ENCODE measurements at regions not wholly inside any gene's neighbourhood (a gene's known extent, or its start where the extent isn't known, plus 50 kb on each side); places are given as distances from the start of the nearest gene placed in this dataset.

- no peak overlapping the region for H3K4me3 ChIP-seq (replicated peaks in 1 of 3; ENCODE audit: insufficient read depth in 1 of 3, low read depth in 1 of 3, low read length in 3 of 3)
- no peaks in the 10 kb centered on the region for H4K20me1 ChIP-seq (replicated peaks; ENCODE audit: control insufficient read depth, extremely low read depth, insufficient read depth, low read length)
- TF ChIP-seq MAX (IDR thresholded peaks at IDR 0.05; ENCODE audit: insufficient read depth, insufficient read length) (no peak), EZH2 (IDR thresholded peaks at IDR 0.05; ENCODE audit: borderline replicate concordance, low read depth, low read length, severe bottlenecking) (no peak), JUN (IDR thresholded peaks at IDR 0.05; ENCODE audit: borderline replicate concordance, insufficient read depth, insufficient read length, low read depth) (no peak), MYC (IDR thresholded peaks at IDR 0.05; ENCODE audit: low read depth, low read length) (no peak), GATA2 (IDR thresholded peaks at IDR 0.05; ENCODE audit: insufficient read depth, insufficient read length, low read depth, low read length) (no peak), POLR2A (IDR thresholded peaks at IDR 0.05; ENCODE audit: low read depth, low read length) (no peak), POLR2AphosphoS5 (IDR thresholded peaks at IDR 0.05; ENCODE audit: insufficient read depth, low read depth, low read length) (no peak), FOS (IDR thresholded peaks at IDR 0.05; ENCODE audit: borderline replicate concordance, insufficient read depth, low read length) (no peak)
- TF ChIP-seq, protein P1, sequence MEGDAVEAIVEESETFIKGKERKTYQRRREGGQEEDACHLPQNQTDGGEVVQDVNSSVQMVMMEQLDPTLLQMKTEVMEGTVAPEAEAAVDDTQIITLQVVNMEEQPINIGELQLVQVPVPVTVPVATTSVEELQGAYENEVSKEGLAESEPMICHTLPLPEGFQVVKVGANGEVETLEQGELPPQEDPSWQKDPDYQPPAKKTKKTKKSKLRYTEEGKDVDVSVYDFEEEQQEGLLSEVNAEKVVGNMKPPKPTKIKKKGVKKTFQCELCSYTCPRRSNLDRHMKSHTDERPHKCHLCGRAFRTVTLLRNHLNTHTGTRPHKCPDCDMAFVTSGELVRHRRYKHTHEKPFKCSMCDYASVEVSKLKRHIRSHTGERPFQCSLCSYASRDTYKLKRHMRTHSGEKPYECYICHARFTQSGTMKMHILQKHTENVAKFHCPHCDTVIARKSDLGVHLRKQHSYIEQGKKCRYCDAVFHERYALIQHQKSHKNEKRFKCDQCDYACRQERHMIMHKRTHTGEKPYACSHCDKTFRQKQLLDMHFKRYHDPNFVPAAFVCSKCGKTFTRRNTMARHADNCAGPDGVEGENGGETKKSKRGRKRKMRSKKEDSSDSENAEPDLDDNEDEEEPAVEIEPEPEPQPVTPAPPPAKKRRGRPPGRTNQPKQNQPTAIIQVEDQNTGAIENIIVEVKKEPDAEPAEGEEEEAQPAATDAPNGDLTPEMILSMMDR (IDR thresholded peaks at IDR 0.05; ENCODE audit: extremely low read depth in 1 of 2, insufficient read depth in 1 of 2, low read depth in 1 of 2, low read length in 2 of 2): no peak
- H3K9me3 ChIP-seq (replicated peaks; ENCODE audit: control insufficient read depth, insufficient read depth, low read length): no peaks in the 10 kb centered on the region
- DNase-seq (ENCODE audit: low read depth, low spot score): no peak
- FAIRE-seq: no peak
- no peak overlapping the region for H2AFZ ChIP-seq (ENCODE audit: low read depth, low read length)
- no peak overlapping the region for H3K9ac ChIP-seq (replicated peaks; ENCODE audit: extremely low read depth, insufficient read depth, low read length)
- intact Hi-C loops (cut with micrococcal nuclease) (no loop called here), dilution Hi-C loops (cut with MboI; ENCODE audit: extremely low pct_ligation_motif_present, low sequenced_read_pairs) (no loop called here)
- ChIA-PET POLR2A (no interaction called here), CTCF (no interaction called here)
- no peaks in the 10 kb centered on the region for H3K9me1 ChIP-seq (replicated peaks; ENCODE audit: control insufficient read depth, extremely low read depth, insufficient read depth, low read length)
- peaks cover 0 to 2% of the 10 kb centered on the region in 2 experiments for H3K27me3 ChIP-seq (ENCODE audit: control insufficient read depth in 2 of 2, insufficient read depth in 2 of 2, low read length in 2 of 2)
- no peak overlapping the region for H3K27ac ChIP-seq (ENCODE audit: insufficient read depth, low read depth, low read length)
- H3K36me3 ChIP-seq (ENCODE audit: control insufficient read depth in 2 of 2, extremely low read depth in 1 of 2, insufficient read depth in 2 of 2, low read length in 2 of 2): no peaks in the 10 kb centered on the region
- H3K4me1 ChIP-seq (ENCODE audit: control insufficient read depth, extremely low read depth, insufficient read depth, low read length): no peaks in the 10 kb centered on the region
- H3K79me2 ChIP-seq (ENCODE audit: control insufficient read depth, insufficient read depth, low read length): no peaks in the 10 kb centered on the region
- H3K4me2 ChIP-seq (ENCODE audit: insufficient read depth, low read length): no peak overlapping the region
- no TSS peak for BruUV-seq (replicated peaks)
Observed at GRCh38 chr5:67964619-67965018, 250.9 kb upstream of the PIK3R1 start.

Measured in endothelial cell of umbilical vein (primary cell).